Thoracic aorta (tissue), 2 donors: ENCODE measurements at regions not wholly inside any gene's neighbourhood (a gene's known extent, or its start where the extent isn't known, plus 50 kb on each side); places are given as distances from the start of the nearest gene placed in this dataset.

Experiments used
- ATAC-seq: fragments of 150-250 bp; one replicate; pipeline ENCODE4 v1.8.0; 2017; ENCODE audit warnings: low read depth; ENCODE audit not compliant: insufficient number of reproducible peaks, low FRiP score
- DNase-seq: peaks from one replicate; pipeline ENCODE4 v3.0.0-alpha.2; 2020; ENCODE audit warnings: low spot score
- H3K27ac ChIP-seq, 2 donors: fragments of 200-600 bp; sonication (generic); 1 replicate in 1 of 2; 2 replicates in 1 of 2; pipeline ENCODE4 v1.5.1; 2016; ENCODE audit warnings: mild to moderate bottlenecking in 2 of 2, moderate library complexity in 2 of 2
- H3K27me3 ChIP-seq: fragments of 200-600 bp; sonication (generic); replicated peaks from 2 replicates; pipeline ENCODE4 v1.6.0; 2016; ENCODE audit warnings: mild to moderate bottlenecking; ENCODE audit not compliant: insufficient read depth
- H3K36me3 ChIP-seq: fragments of 200-600 bp; sonication (generic); one replicate; pipeline ENCODE4 v1.5.1; 2016
- H3K4me1 ChIP-seq, 2 donors: fragments of 200-600 bp; sonication (generic); 1 replicate in 1 of 2; 2 replicates in 1 of 2; pipeline versions ENCODE4 v1.5.1 to v1.6.0; 2016; ENCODE audit warnings: low read depth in 2 of 2, mild to moderate bottlenecking in 1 of 2; ENCODE audit not compliant: control insufficient read depth in 1 of 2
- H3K4me3 ChIP-seq: fragments of 200-600 bp; sonication (generic); 2 replicates; pipeline ENCODE4 v1.5.1; 2016; ENCODE audit warnings: mild to moderate bottlenecking
- H3K9me3 ChIP-seq: fragments of 200-600 bp; sonication (generic); 2 replicates; pipeline ENCODE4 v1.5.1; 2016
- TF ChIP-seq, protein P1 (sequence below): fragments of 200-600 bp; sonication (generic); IDR thresholded peaks from one replicate; pipeline ENCODE4 v1.5.1; 2019; ENCODE audit warnings: antibody characterized with exemption

- TF ChIP-seq, protein P1, sequence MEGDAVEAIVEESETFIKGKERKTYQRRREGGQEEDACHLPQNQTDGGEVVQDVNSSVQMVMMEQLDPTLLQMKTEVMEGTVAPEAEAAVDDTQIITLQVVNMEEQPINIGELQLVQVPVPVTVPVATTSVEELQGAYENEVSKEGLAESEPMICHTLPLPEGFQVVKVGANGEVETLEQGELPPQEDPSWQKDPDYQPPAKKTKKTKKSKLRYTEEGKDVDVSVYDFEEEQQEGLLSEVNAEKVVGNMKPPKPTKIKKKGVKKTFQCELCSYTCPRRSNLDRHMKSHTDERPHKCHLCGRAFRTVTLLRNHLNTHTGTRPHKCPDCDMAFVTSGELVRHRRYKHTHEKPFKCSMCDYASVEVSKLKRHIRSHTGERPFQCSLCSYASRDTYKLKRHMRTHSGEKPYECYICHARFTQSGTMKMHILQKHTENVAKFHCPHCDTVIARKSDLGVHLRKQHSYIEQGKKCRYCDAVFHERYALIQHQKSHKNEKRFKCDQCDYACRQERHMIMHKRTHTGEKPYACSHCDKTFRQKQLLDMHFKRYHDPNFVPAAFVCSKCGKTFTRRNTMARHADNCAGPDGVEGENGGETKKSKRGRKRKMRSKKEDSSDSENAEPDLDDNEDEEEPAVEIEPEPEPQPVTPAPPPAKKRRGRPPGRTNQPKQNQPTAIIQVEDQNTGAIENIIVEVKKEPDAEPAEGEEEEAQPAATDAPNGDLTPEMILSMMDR = no peak
- Histone ChIP-seq H3K27ac (no peak overlapping the region), H3K36me3 (no peaks in the 10 kb centered on the region), H3K27me3 (no peaks in the 10 kb centered on the region), H3K9me3 (no peaks in the 10 kb centered on the region), H3K4me3 (no peak overlapping the region), H3K4me1 (no peaks in the 10 kb centered on the region)
- no peak for DNase-seq
- no peak for ATAC-seq
Observed at GRCh38 chr15:25618161-25618560, 179.3 kb upstream of the UBE3A start.

GRCh38 chr15:25616471-25616870, 177.6 kb upstream of the UBE3A start:
- Histone ChIP-seq H3K4me3 (no peak overlapping the region), H3K27ac (no peak overlapping the region), H3K4me1 (peaks cover 0 to 6% of the 10 kb centered on the region in 2 donors), H3K27me3 (no peaks in the 10 kb centered on the region), H3K36me3 (no peaks in the 10 kb centered on the region), H3K9me3 (no peaks in the 10 kb centered on the region)
- no peak for ATAC-seq
- DNase-seq = no peak
- TF ChIP-seq, protein P1 = no peak

DNA sequence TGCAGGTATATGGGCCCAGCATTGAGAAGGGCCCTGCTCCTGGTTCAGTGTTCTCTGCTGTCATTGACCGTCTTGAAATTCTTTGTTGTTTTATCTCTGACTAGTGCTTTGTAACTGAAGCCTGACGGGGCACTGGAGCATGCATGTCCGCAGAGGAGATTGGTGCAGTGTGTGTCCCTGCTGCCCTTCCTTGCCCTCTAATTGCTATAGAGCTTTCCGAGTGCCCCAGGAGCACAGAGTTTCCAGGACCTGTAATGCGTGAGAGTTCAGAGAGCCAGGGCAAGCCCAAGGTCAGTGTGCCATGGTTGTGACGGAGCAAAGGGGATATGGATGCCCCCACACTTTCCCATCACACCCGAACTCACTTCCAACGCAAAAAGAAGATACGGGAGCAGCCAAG, 174.3 kb upstream of the UBE3A start:
- TF ChIP-seq, protein P1 = no peak

DNA sequence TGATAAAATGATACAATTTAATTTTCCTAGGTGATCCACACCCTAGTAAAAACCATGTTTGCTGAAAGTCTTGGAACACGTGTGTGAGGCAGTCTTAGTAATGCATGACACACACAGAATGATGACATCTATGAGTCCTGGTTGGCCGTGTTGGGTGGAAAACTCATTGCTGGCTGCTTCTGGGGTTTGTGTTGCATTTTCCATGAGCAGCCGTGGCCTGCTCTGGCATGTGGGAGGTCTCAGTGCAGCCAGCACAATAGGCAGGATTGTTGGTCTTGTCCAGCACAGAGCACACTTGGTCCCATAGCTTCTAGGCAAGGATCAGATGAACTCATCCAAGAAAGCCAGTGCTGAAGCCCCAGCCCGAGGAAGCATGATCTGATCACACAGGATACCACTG, 172.8 kb upstream of the UBE3A start:
- Histone ChIP-seq H3K4me3 (no peak overlapping the region), H3K27me3 (no peaks in the 10 kb centered on the region), H3K9me3 (no peaks in the 10 kb centered on the region), H3K27ac (peak overlapping the region in 1 of 2 donors; percentile 59), H3K4me1 (peaks cover 0 to 26% of the 10 kb centered on the region in 2 donors), H3K36me3 (no peaks in the 10 kb centered on the region)
- DNase-seq = no peak
- no peak for ATAC-seq
- TF ChIP-seq, protein P1 = no peak

More for the DNA sequence above, 174.3 kb upstream of the UBE3A start:
- no peak overlapping the region for H3K4me3 ChIP-seq
- H3K27me3 ChIP-seq = no peaks in the 10 kb centered on the region
- ATAC-seq = no peak
- no peak overlapping the region for H3K27ac ChIP-seq
- DNase-seq = no peak
- H3K4me1 ChIP-seq = peaks cover 0 to 26% of the 10 kb centered on the region in 2 donors
- no peaks in the 10 kb centered on the region for H3K9me3 ChIP-seq
- no peaks in the 10 kb centered on the region for H3K36me3 ChIP-seq

- H3K27me3 ChIP-seq = no peaks in the 10 kb centered on the region
- no peaks in the 10 kb centered on the region for H3K36me3 ChIP-seq
- peak overlapping the region in 1 of 2 donors; percentile 56 for H3K27ac ChIP-seq
- TF ChIP-seq, protein P1 = no peak
- DNase-seq (no peak), ATAC-seq (no peak)
- H3K9me3 ChIP-seq = no peaks in the 10 kb centered on the region
- peaks cover 0 to 26% of the 10 kb centered on the region in 2 donors for H3K4me1 ChIP-seq
- H3K4me3 ChIP-seq = no peak overlapping the region
Observed at GRCh38 chr15:25609371-25609770, 170.5 kb upstream of the UBE3A start.
